C4-2B (cell line): ENCODE measurements at regions not wholly inside any gene's neighbourhood (a gene's known extent, or its start where the extent isn't known, plus 50 kb on each side); places are given as distances from the start of the nearest gene placed in this dataset.

Source experiments
- H3K27ac ChIP-seq: fragments of 450-650 bp; 2 replicates; pipeline ENCODE4 v1.5.1; 2017
- ZFX ChIP-seq: fragments of 450-650 bp; IDR thresholded peaks from 2 replicates; pipeline ENCODE4 v1.6.1; 2017
- TF ChIP-seq, protein P1 (sequence below): fragments of 450-650 bp; conservative IDR thresholded peaks from 2 replicates; pipeline ENCODE4 v1.5.1; 2017; ENCODE audit warnings: mild to moderate bottlenecking

- H3K27ac ChIP-seq: no peak overlapping the region
- TF ChIP-seq ZFX: no peak
- TF ChIP-seq, protein P1, sequence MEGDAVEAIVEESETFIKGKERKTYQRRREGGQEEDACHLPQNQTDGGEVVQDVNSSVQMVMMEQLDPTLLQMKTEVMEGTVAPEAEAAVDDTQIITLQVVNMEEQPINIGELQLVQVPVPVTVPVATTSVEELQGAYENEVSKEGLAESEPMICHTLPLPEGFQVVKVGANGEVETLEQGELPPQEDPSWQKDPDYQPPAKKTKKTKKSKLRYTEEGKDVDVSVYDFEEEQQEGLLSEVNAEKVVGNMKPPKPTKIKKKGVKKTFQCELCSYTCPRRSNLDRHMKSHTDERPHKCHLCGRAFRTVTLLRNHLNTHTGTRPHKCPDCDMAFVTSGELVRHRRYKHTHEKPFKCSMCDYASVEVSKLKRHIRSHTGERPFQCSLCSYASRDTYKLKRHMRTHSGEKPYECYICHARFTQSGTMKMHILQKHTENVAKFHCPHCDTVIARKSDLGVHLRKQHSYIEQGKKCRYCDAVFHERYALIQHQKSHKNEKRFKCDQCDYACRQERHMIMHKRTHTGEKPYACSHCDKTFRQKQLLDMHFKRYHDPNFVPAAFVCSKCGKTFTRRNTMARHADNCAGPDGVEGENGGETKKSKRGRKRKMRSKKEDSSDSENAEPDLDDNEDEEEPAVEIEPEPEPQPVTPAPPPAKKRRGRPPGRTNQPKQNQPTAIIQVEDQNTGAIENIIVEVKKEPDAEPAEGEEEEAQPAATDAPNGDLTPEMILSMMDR: no peak
These were observed 496.3 kb upstream of the NR2F2 start for GRCh38 chr15:95834028-95834804.

- H3K27ac ChIP-seq: no peak overlapping the region
- TF ChIP-seq, protein P1: no peak
- no peak for TF ChIP-seq ZFX
These were observed 494.0 kb upstream of the NR2F2 start for GRCh38 chr15:95836536-95836935.

- H3K27ac ChIP-seq: no peak overlapping the region
- no peak for TF ChIP-seq ZFX
- TF ChIP-seq, protein P1: no peak
These were observed 493.0 kb upstream of the NR2F2 start for GRCh38 chr15:95837341-95838004.

DNA sequence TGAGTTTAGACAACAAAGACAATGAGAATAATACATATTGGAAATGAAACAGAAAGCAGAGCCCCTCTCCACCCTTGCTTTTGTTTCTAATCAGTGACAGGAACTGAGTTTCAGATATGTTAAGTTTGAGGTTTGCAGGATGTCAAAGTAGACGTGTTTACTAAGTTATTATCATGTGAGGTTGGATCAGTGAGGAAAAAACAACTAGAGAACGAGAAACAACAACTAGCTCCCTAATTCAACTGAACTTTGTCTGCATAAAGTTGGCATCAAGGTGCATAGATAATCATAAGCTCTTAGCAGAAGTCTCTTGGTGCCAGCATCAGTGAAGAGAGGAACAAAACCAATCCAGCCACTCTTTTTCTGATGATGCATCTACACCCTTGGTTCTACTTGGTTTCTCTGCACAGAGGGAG is 491.1 kb upstream of the NR2F2 start:
- no peak overlapping the region for H3K27ac ChIP-seq
- TF ChIP-seq, protein P1: no peak
- no peak for TF ChIP-seq ZFX

DNA sequence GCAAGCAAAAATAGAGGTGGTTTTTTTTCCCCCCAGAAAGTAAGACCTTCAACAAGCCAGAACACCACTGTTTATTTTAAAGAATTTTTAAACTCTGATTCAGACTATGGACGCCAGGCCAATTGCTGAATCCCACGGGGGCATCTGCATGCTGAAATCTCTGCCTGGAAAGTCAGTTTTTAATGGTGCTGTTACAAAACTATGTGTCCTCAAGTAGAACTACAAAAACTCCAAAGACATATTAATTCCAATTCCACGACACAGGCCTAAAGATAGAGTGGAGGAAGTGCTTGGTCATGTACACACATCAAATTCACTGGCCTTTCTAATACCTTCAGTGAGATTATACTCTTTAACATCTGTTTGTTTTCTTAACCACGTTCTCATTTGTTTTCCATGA is 490.5 kb upstream of the NR2F2 start:
- no peak for TF ChIP-seq ZFX
- TF ChIP-seq, protein P1: no peak
- H3K27ac ChIP-seq: no peak overlapping the region

DNA sequence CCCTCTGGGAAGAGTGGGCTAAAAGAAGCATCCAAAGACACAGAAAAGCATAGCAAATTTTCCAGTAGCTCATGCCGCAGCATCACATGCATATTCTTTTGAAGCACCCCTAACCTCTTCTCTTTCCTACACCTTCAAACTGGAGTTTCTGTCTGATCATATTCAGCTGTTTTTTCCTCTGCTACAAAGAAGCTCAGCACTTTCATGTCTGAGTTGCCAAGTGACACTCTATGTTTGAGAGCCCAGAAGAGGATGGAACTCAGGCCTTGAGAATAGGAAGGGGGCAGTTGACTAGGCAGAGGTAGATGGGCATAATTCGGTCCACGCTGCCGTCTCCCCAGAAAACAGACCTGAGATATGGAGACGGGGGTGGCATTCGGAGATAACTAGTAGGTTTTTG is 489.6 kb upstream of the NR2F2 start:
- no peak for TF ChIP-seq ZFX
- TF ChIP-seq, protein P1: no peak
- no peak overlapping the region for H3K27ac ChIP-seq

DNA sequence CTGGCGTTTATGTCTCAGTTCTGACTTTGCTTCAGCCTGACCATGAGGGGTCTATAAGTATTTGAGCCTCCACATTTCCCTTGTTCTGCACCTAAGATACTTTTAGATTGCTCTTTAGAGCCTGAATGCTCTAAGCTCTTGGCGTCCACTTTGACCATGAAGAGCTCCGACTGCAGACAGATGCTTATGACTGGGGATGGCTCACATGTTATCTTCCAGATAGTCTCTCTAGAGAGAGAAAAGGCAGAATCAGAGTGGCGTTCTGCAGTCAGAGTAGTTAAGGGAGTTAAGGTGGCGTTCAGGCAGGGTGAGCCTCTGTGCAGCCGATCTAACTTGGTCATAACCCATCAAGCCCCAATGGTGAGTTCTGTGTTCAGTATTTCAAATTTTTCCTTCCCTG is 487.9 kb upstream of the NR2F2 start:
- no peak overlapping the region for H3K27ac ChIP-seq
- TF ChIP-seq ZFX: no peak
- TF ChIP-seq, protein P1: no peak
